GM12878 (cell line): ENCODE measurements at regions not wholly inside any gene's neighbourhood (a gene's known extent, or its start where the extent isn't known, plus 50 kb on each side); places are given as distances from the start of the nearest gene placed in this dataset.

Experiments used
- ATAC-seq: fragments of 200-7000 bp; cut with Tn5 transposase; 3 replicates; pipeline ENCODE4 v1.9.1; 2020; ENCODE audit warnings: mild to moderate bottlenecking, moderate library complexity
- BruUV-seq: library from RNA; stranded (reverse); fragments of 400-500 nt; replicated peaks from 2 replicates; lab custom pipeline; 2021; lab: Mats Ljungman, UMichigan
- CTCF ChIA-PET: fragments of 300-600 bp; sonication (Branson Sonifier 250); formaldehyde crosslinking; extraction: SDS; loops from one replicate; lab custom pipeline; 2021; ENCODE audit warnings: inconsistent platforms; lab: Yijun Ruan, JAX
- POLR2A ChIA-PET: fragments of 350-600 bp; formaldehyde crosslinking; extraction: SDS; loops from one replicate; lab custom pipeline; 2021; ENCODE audit warnings: inconsistent platforms; lab: Charles Lee
- RAD21 ChIA-PET: fragments of 300-600 bp; sonication (Branson Sonifier 250); formaldehyde crosslinking; loops from one replicate; lab custom pipeline; 2023; ENCODE audit warnings: antibody characterized with exemption; ENCODE audit not compliant: unreplicated experiment; lab: Charles Lee
- SMC1A ChIA-PET: fragments of 300-600 bp; sonication (Branson Sonifier 250); formaldehyde crosslinking; loops from one replicate; lab custom pipeline; 2023; ENCODE audit not compliant: unreplicated experiment, uncharacterized antibody; lab: Charles Lee
- DNase-seq: peaks from one replicate; pipeline ENCODE4 v3.0.0-alpha.2; 2011; ENCODE audit warnings: low read depth, low spot score
- FAIRE-seq: peaks from 3 replicates; lab custom pipeline; 2011; peaks lifted over from hg19 to GRCh38; lab: Jason Lieb, UNC
- H2AFZ ChIP-seq: 2 replicates; pipeline ENCODE4 v1.6.0; 2011; ENCODE audit warnings: low read depth, low read length, control low read depth; ENCODE audit not compliant: control insufficient read depth
- H3K27ac ChIP-seq: 2 replicates; pipeline ENCODE4 v1.5.1; 2011; ENCODE audit warnings: control low read depth; ENCODE audit not compliant: control insufficient read depth, insufficient read depth
- H3K27me3 ChIP-seq, 2 experiments: replicated peaks in 1 of 2; 2 replicates each; pipeline versions ENCODE4 v1.6.0 to v1.6.1; 2011; ENCODE audit warnings: low read length in 1 of 2; ENCODE audit not compliant: control insufficient read depth in 2 of 2, insufficient read depth in 2 of 2
- H3K36me3 ChIP-seq, 2 experiments: 2 replicates each; pipeline ENCODE4 v1.5.1; 2011; ENCODE audit warnings: low read length in 1 of 2; ENCODE audit not compliant: control insufficient read depth in 2 of 2, insufficient read depth in 2 of 2
- H3K4me1 ChIP-seq: 2 replicates; pipeline ENCODE4 v1.6.1; 2011; ENCODE audit warnings: mild to moderate bottlenecking, low read length, moderate library complexity, mixed read lengths; ENCODE audit not compliant: control insufficient read depth, insufficient read depth
- H3K4me2 ChIP-seq: 2 replicates; pipeline ENCODE4 v1.6.0; 2011; ENCODE audit warnings: control low read depth; ENCODE audit not compliant: control insufficient read depth, insufficient read depth
- H3K4me3 ChIP-seq: fragments of 200-600 bp; sonication (generic); 2 replicates; pipeline ENCODE4 v1.5.1; 2016
- H3K79me2 ChIP-seq: 2 replicates; pipeline ENCODE4 v1.6.0; 2011; ENCODE audit warnings: low read length; ENCODE audit not compliant: control insufficient read depth, insufficient read depth
- H3K9ac ChIP-seq: 2 replicates; pipeline ENCODE4 v1.8.0; 2011; ENCODE audit warnings: low read length, control low read depth, mixed read lengths; ENCODE audit not compliant: control insufficient read depth, insufficient read depth
- H3K9me3 ChIP-seq: replicated peaks from 3 replicates; pipeline ENCODE4 v1.5.1; 2011; ENCODE audit warnings: mild to moderate bottlenecking, low read length; ENCODE audit not compliant: control insufficient read depth, insufficient read depth
- H4K20me1 ChIP-seq: 2 replicates; pipeline ENCODE4 v1.6.0; 2011; ENCODE audit not compliant: control insufficient read depth, insufficient read depth
- CHD2 ChIP-seq: IDR thresholded peaks from 2 replicates; pipeline ENCODE4 v1.6.1; 2011; ENCODE audit warnings: low read depth, low read length, improper control_type of control experiment, borderline replicate concordance
- CREB1 ChIP-seq: IDR thresholded peaks from 2 replicates; pipeline ENCODE4 v1.6.1; 2012; ENCODE audit warnings: low read depth, mild to moderate bottlenecking, inconsistent platforms
- FOS ChIP-seq: IDR thresholded peaks from 3 replicates; pipeline ENCODE4 v1.6.1; 2011; ENCODE audit warnings: borderline replicate concordance; ENCODE audit not compliant: insufficient read length; ENCODE audit errors: extremely low read depth
- IKZF2 ChIP-seq, 2 experiments: fragments of 450-650 bp; IDR thresholded peaks; 2 replicates each; pipeline ENCODE4 v1.6.1; 2017; ENCODE audit warnings: mild to moderate bottlenecking in 2 of 2, moderate library complexity in 2 of 2
- MTA2 ChIP-seq: fragments of 450-650 bp; IDR thresholded peaks from 2 replicates; pipeline ENCODE4 v1.6.1; 2016; ENCODE audit warnings: low read depth, mild to moderate bottlenecking, moderate library complexity
- MTA3 ChIP-seq: IDR thresholded peaks from 2 replicates; pipeline ENCODE4 v1.6.1; 2012; ENCODE audit warnings: low read length, inconsistent platforms, borderline replicate concordance
- SIN3A ChIP-seq: IDR thresholded peaks from 2 replicates; pipeline ENCODE4 v1.6.1; 2012; ENCODE audit warnings: low read depth, low read length, improper control_type of control experiment
- SREBF1 ChIP-seq: IDR thresholded peaks from 2 replicates; pipeline ENCODE4 v1.6.1; 2012; ENCODE audit warnings: mild to moderate bottlenecking, low read length
- ZNF207 ChIP-seq: fragments of 450-650 bp; IDR thresholded peaks from 2 replicates; pipeline ENCODE4 v1.6.1; 2014; ENCODE audit warnings: antibody characterized with exemption, mild to moderate bottlenecking, borderline replicate concordance
- WGBS: methylation state at CpG from one replicate; pipeline ENCODE4 v1.1.6; 2016; ENCODE audit warnings: low lambda C conversion rate; ENCODE audit not compliant: insufficient replicate concordance, insufficient coverage; ENCODE audit errors: missing lambda C conversion rate; 5-methylcytosine and 5-hydroxymethylcytosine counted together
- in situ Hi-C: fragments of 300-500 bp; cut with MboI; formaldehyde crosslinking; loops from 9 replicates; pipeline ENCODE4 v1.14.3; 2018; ENCODE audit warnings: mixed read lengths
- intact Hi-C: fragments of 100-400 bp; cut with micrococcal nuclease; formaldehyde crosslinking; loops from one replicate; pipeline ENCODE4 v1.14.2; 2022; ENCODE audit not compliant: unreplicated experiment
- TF ChIP-seq, protein P1 (sequence below): fragments of 450-650 bp; IDR thresholded peaks from 2 replicates; pipeline ENCODE4 v1.6.1; 2017; ENCODE audit warnings: antibody characterized with exemption, mild to moderate bottlenecking, moderate library complexity
- TF ChIP-seq, protein P2 (sequence below): IDR thresholded peaks from 2 replicates; pipeline ENCODE4 v1.6.1; 2012; ENCODE audit warnings: low read depth, low read length, improper control_type of control experiment
- TF ChIP-seq, protein P3 (sequence below): fragments of 450-650 bp; IDR thresholded peaks from 2 replicates; pipeline ENCODE4 v1.6.1; 2018; ENCODE audit warnings: mild to moderate bottlenecking, low read depth, moderate library complexity; ENCODE audit not compliant: partially characterized antibody

DNA sequence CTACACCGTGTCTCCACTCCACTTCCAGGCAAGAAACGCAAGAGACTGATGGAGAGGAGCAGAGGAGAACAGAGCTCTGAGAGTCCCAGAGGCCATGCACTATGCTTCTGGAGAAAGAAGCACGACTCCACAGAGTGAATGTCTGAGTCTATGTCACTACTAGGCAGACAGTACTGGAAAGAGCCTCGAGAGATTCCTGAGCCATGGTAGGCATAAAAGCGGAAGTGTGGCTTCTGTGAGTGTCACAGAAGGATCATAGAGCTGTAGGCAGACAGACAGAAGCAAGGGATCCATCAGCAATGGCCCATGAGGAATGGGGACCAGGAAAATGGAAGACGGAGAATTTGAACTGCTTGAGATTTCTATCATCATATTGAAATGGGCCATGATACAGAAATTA is 542.6 kb downstream of the ZEB2 start:
- Histone ChIP-seq H3K9me3 (no peaks in the 10 kb centered on the region), H3K4me2 (no peak overlapping the region), H3K27ac (no peak overlapping the region), H2AFZ (no peak overlapping the region), H3K36me3 (no peaks in the 10 kb centered on the region), H3K27me3 (no peaks in the 10 kb centered on the region), H4K20me1 (no peaks in the 10 kb centered on the region), H3K79me2 (no peaks in the 10 kb centered on the region), H3K9ac (no peak overlapping the region), H3K4me1 (no peaks in the 10 kb centered on the region), H3K4me3 (no peak overlapping the region)
- in situ Hi-C loops (no loop called here), intact Hi-C loops (no loop called here)
- 96% methylated on average over 6 of the region's 6 CpGs for WGBS
- FAIRE-seq (no peak), ATAC-seq (no peak), DNase-seq (no peak)
- ChIA-PET CTCF (no interaction called here), RAD21 (no interaction called here), SMC1A (interaction anchor here (1.9 kb wide), 1 partner anchor 8 kb away, joined by 5 read pairs; no protein-coding TSS in a partner anchor), POLR2A (no interaction called here)
- no TSS peak for BruUV-seq
- TF ChIP-seq CREB1: no peak
- TF ChIP-seq SREBF1: no peak
- TF ChIP-seq, protein P1, sequence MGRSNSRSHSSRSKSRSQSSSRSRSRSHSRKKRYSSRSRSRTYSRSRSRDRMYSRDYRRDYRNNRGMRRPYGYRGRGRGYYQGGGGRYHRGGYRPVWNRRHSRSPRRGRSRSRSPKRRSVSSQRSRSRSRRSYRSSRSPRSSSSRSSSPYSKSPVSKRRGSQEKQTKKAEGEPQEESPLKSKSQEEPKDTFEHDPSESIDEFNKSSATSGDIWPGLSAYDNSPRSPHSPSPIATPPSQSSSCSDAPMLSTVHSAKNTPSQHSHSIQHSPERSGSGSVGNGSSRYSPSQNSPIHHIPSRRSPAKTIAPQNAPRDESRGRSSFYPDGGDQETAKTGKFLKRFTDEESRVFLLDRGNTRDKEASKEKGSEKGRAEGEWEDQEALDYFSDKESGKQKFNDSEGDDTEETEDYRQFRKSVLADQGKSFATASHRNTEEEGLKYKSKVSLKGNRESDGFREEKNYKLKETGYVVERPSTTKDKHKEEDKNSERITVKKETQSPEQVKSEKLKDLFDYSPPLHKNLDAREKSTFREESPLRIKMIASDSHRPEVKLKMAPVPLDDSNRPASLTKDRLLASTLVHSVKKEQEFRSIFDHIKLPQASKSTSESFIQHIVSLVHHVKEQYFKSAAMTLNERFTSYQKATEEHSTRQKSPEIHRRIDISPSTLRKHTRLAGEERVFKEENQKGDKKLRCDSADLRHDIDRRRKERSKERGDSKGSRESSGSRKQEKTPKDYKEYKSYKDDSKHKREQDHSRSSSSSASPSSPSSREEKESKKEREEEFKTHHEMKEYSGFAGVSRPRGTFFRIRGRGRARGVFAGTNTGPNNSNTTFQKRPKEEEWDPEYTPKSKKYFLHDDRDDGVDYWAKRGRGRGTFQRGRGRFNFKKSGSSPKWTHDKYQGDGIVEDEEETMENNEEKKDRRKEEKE: no peak
- TF ChIP-seq FOS: no peak
- TF ChIP-seq, protein P2, sequence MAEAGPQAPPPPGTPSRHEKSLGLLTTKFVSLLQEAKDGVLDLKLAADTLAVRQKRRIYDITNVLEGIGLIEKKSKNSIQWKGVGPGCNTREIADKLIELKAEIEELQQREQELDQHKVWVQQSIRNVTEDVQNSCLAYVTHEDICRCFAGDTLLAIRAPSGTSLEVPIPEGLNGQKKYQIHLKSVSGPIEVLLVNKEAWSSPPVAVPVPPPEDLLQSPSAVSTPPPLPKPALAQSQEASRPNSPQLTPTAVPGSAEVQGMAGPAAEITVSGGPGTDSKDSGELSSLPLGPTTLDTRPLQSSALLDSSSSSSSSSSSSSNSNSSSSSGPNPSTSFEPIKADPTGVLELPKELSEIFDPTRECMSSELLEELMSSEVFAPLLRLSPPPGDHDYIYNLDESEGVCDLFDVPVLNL: no peak
- no peak for TF ChIP-seq SIN3A
- no peak for TF ChIP-seq CHD2
- TF ChIP-seq, protein P3, sequence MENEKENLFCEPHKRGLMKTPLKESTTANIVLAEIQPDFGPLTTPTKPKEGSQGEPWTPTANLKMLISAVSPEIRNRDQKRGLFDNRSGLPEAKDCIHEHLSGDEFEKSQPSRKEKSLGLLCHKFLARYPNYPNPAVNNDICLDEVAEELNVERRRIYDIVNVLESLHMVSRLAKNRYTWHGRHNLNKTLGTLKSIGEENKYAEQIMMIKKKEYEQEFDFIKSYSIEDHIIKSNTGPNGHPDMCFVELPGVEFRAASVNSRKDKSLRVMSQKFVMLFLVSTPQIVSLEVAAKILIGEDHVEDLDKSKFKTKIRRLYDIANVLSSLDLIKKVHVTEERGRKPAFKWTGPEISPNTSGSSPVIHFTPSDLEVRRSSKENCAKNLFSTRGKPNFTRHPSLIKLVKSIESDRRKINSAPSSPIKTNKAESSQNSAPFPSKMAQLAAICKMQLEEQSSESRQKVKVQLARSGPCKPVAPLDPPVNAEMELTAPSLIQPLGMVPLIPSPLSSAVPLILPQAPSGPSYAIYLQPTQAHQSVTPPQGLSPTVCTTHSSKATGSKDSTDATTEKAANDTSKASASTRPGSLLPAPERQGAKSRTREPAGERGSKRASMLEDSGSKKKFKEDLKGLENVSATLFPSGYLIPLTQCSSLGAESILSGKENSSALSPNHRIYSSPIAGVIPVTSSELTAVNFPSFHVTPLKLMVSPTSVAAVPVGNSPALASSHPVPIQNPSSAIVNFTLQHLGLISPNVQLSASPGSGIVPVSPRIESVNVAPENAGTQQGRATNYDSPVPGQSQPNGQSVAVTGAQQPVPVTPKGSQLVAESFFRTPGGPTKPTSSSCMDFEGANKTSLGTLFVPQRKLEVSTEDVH: no peak
- TF ChIP-seq IKZF2 (IDR thresholded peaks at IDR 0.05): no peak
- no peak for TF ChIP-seq MTA2
- TF ChIP-seq ZNF207: no peak
- no peak for TF ChIP-seq MTA3
